Hindlimb muscle (tissue), 1 donor: ENCODE measurements at regions not wholly inside any gene's neighbourhood (a gene's known extent, or its start where the extent isn't known, plus 50 kb on each side); places are given as distances from the start of the nearest gene placed in this dataset.
"Not testable (repeated sequence)": the region's sequence is repeated elsewhere in the genome, so short reads cannot be mapped to it uniquely, and the experiment has no call there.

Experiments used
- DNase-seq: peaks from one replicate; pipeline ENCODE4 v3.0.0-alpha.2; 2013

- no peak for DNase-seq
These were observed 407.1 kb upstream of the FRG1 start for GRCh38 chr4:189533603-189534002.

GRCh38 chr4:189547559-189547958, 393.1 kb upstream of the FRG1 start:
- no peak for DNase-seq

GRCh38 chr4:189548484-189549125, 392.1 kb upstream of the FRG1 start:
- DNase-seq = no peak

GRCh38 chr4:189551931-189552670, 388.6 kb upstream of the FRG1 start:
- DNase-seq = not testable (repeated sequence)

- DNase-seq = not testable (repeated sequence)
These were observed 380.1 kb upstream of the FRG1 start for GRCh38 chr4:189560605-189561004.

GRCh38 chr4:189563751-189564150, 376.9 kb upstream of the FRG1 start:
- not testable (repeated sequence) for DNase-seq

- not testable (repeated sequence) for DNase-seq
These were observed 374.4 kb upstream of the FRG1 start for GRCh38 chr4:189566271-189566670.

GRCh38 chr4:189566900-189567299, 373.8 kb upstream of the FRG1 start:
- not testable (repeated sequence) for DNase-seq

- DNase-seq = not testable (repeated sequence)
These were observed 361.0 kb upstream of the FRG1 start for GRCh38 chr4:189579645-189580044.

GRCh38 chr4:189586908-189587632, 353.6 kb upstream of the FRG1 start:
- DNase-seq = not testable (repeated sequence)

- not testable (repeated sequence) for DNase-seq
These were observed 351.5 kb upstream of the FRG1 start for GRCh38 chr4:189589201-189589600.

- no peak for DNase-seq
These were observed 347.8 kb upstream of the FRG1 start for GRCh38 chr4:189592890-189593289.

GRCh38 chr4:189597341-189597740, 343.3 kb upstream of the FRG1 start:
- no peak for DNase-seq

- no peak for DNase-seq
These were observed 340.4 kb upstream of the FRG1 start for GRCh38 chr4:189600264-189600663.

- DNase-seq = no peak
These were observed 339.8 kb upstream of the FRG1 start for GRCh38 chr4:189600718-189601435.

GRCh38 chr4:189602827-189603226, 337.8 kb upstream of the FRG1 start:
- DNase-seq = not testable (repeated sequence)

- DNase-seq = not testable (repeated sequence)
These were observed 330.1 kb upstream of the FRG1 start for GRCh38 chr4:189610571-189610970.

- DNase-seq = no peak
These were observed 327.5 kb upstream of the FRG1 start for GRCh38 chr4:189613207-189613606.

- DNase-seq = no peak
These were observed 325.4 kb upstream of the FRG1 start for GRCh38 chr4:189615217-189615663.

GRCh38 chr4:189617741-189618140, 322.9 kb upstream of the FRG1 start:
- not testable (repeated sequence) for DNase-seq

- DNase-seq = not testable (repeated sequence)
These were observed 321.0 kb upstream of the FRG1 start for GRCh38 chr4:189619441-189620250.

- DNase-seq = not testable (repeated sequence)
These were observed 318.1 kb upstream of the FRG1 start for GRCh38 chr4:189622574-189622973.
